Choroid plexus epithelial cell (primary cell): ENCODE measurements at regions not wholly inside any gene's neighbourhood (a gene's known extent, or its start where the extent isn't known, plus 50 kb on each side); places are given as distances from the start of the nearest gene placed in this dataset.
"Not testable (repeated sequence)": the region's sequence is repeated elsewhere in the genome, so short reads cannot be mapped to it uniquely, and the experiment has no call there.

ENCODE experiments used
- DNase-seq: peaks from one replicate; pipeline ENCODE4 v3.0.0-alpha.2; 2010; ENCODE audit warnings: low read depth
- H3K4me3 ChIP-seq: 2 replicates; pipeline ENCODE4 v1.5.1; 2011; ENCODE audit warnings: low read depth, mild to moderate bottlenecking, control low read depth, low read length, moderate library complexity
- CTCF ChIP-seq: conservative IDR thresholded peaks from 2 replicates; pipeline ENCODE4 v1.5.1; 2011; ENCODE audit warnings: low read depth, mild to moderate bottlenecking, control low read depth, inconsistent platforms, low read length, moderate library complexity

- TF ChIP-seq CTCF = no peak
- H3K4me3 ChIP-seq = no peak overlapping the region
- peak; percentile 26 for DNase-seq
These were observed 67.7 kb upstream of the ROPN1 start for GRCh38 chr3:124059580-124059979.

GRCh38 chr3:124063197-124063909, 71.4 kb upstream of the ROPN1 start:
- peak; percentile 45 for DNase-seq
- TF ChIP-seq CTCF = no peak
- H3K4me3 ChIP-seq = no peak overlapping the region

GRCh38 chr3:124064050-124064449, 72.1 kb upstream of the ROPN1 start:
- no peak for DNase-seq
- no peak overlapping the region for H3K4me3 ChIP-seq
- TF ChIP-seq CTCF = no peak

- not testable (repeated sequence) for H3K4me3 ChIP-seq, DNase-seq
These were observed 74.6 kb upstream of the ROPN1 start for GRCh38 chr3:124066543-124066942.

- not testable (repeated sequence) for H3K4me3 ChIP-seq
- DNase-seq = peak; percentile 5
These were observed 77.8 kb upstream of the ROPN1 start for GRCh38 chr3:124069706-124070105.

- not testable (repeated sequence) for H3K4me3 ChIP-seq, DNase-seq
These were observed 83.2 kb upstream of the ROPN1 start for GRCh38 chr3:124075090-124075489.

GRCh38 chr3:124075753-124076152, 83.8 kb upstream of the ROPN1 start:
- DNase-seq = no peak
- no peak overlapping the region for H3K4me3 ChIP-seq
- no peak for TF ChIP-seq CTCF

GRCh38 chr3:124076235-124076634, 84.3 kb upstream of the ROPN1 start:
- H3K4me3 ChIP-seq = no peak overlapping the region
- TF ChIP-seq CTCF = no peak
- DNase-seq = no peak
